GM13977 (cell line): ENCODE measurements at regions not wholly inside any gene's neighbourhood (a gene's known extent, or its start where the extent isn't known, plus 50 kb on each side); places are given as distances from the start of the nearest gene placed in this dataset.

ENCODE experiments used
- DNase-seq: peaks from one replicate; pipeline ENCODE4 v3.0.0; 2012; ENCODE audit warnings: low spot score
- in situ Hi-C: fragments of 300-500 bp; cut with MboI; formaldehyde crosslinking; loops from one replicate; pipeline ENCODE4 v1.12.0; 2022; ENCODE audit warnings: low sequenced_read_pairs, low pct_unique_long_range_greater_than_20kb, mixed read lengths, inconsistent platforms; ENCODE audit not compliant: unreplicated experiment
- TF ChIP-seq, protein P1 (sequence below): IDR thresholded peaks from 2 replicates; pipeline ENCODE4 v1.5.1; 2012; ENCODE audit warnings: mild to moderate bottlenecking, control low read depth; ENCODE audit not compliant: insufficient read depth; ENCODE audit errors: extremely low read depth, missing control alignments

DNA sequence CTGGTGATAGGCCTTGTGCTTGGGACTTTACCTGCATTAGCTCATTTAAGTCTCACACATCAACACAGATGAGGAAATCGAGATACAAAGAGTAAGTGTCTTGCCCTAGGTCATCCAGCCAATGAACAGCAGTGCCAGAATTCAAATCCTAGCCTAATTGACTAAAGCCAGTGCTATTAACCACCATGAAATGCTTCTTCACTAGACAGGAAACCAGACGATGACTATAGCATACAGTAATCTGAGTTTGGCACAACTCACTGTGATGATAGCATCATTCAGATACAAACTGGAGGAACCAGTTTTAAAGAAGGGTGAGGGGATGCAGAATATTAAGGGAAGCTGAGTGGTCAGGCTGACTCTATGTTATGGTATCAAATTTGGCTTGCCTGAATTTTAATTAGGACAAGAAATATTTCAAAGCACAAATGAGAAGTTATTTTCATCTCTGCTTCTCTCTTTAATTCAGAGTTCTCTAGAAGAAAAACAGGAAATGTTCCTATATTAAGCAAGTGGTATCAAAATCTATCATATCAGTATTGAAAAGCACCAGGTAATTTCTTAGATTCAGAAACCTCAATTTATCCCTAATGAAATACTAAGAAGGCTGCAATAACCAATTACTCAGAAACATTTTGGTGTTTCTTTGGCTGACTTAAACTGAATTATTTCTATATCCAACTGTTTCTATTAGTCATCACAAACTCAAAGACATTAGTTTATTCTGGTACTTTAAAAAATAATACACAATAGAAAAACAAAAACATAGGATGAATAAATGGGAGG, 147.0 kb upstream of the RASA1 start:
- in situ Hi-C loops: no loop called here
- peak; percentile 29 for DNase-seq
- TF ChIP-seq, protein P1, sequence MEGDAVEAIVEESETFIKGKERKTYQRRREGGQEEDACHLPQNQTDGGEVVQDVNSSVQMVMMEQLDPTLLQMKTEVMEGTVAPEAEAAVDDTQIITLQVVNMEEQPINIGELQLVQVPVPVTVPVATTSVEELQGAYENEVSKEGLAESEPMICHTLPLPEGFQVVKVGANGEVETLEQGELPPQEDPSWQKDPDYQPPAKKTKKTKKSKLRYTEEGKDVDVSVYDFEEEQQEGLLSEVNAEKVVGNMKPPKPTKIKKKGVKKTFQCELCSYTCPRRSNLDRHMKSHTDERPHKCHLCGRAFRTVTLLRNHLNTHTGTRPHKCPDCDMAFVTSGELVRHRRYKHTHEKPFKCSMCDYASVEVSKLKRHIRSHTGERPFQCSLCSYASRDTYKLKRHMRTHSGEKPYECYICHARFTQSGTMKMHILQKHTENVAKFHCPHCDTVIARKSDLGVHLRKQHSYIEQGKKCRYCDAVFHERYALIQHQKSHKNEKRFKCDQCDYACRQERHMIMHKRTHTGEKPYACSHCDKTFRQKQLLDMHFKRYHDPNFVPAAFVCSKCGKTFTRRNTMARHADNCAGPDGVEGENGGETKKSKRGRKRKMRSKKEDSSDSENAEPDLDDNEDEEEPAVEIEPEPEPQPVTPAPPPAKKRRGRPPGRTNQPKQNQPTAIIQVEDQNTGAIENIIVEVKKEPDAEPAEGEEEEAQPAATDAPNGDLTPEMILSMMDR: no peak

DNA sequence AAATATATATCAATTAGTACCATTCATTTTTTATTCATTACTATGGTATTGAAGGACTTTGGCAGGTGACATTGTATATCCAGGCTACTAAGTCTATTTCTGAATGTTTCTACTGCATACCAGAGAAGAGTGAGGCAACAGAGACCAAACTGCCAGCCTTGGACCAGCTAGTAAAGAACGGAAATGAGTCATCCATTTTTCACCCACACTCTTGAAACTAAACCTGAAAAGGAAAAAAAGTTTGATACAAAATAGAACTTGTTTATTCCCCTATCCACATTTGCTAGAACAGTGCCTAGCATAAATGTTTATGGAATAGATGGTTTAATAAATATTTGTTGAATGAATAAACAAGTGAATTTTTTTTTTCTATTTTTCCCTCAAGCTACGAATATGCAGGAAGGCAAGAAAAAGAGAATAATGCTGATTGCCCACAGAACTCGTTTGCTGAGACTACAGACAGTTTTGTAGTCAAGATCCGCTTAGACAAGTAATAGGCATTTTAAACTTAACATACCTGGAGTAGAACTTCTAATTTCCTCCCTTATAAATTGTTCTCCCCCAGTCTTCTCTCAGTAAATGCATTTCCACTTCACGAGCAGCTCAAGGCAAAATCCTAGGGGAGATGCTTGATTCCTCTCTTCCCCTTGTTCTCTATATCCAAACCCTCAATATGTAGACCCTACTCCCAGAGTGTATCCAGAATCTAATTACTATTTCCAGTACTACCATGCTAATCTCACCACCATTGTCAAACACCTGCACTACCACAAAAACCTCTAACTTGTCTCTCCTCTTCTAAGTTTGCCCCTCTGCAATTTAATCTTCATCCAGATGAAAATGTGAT, 146.2 kb upstream of the RASA1 start:
- in situ Hi-C loops: no loop called here
- peak; percentile 31 for DNase-seq
- TF ChIP-seq, protein P1: no peak

DNA sequence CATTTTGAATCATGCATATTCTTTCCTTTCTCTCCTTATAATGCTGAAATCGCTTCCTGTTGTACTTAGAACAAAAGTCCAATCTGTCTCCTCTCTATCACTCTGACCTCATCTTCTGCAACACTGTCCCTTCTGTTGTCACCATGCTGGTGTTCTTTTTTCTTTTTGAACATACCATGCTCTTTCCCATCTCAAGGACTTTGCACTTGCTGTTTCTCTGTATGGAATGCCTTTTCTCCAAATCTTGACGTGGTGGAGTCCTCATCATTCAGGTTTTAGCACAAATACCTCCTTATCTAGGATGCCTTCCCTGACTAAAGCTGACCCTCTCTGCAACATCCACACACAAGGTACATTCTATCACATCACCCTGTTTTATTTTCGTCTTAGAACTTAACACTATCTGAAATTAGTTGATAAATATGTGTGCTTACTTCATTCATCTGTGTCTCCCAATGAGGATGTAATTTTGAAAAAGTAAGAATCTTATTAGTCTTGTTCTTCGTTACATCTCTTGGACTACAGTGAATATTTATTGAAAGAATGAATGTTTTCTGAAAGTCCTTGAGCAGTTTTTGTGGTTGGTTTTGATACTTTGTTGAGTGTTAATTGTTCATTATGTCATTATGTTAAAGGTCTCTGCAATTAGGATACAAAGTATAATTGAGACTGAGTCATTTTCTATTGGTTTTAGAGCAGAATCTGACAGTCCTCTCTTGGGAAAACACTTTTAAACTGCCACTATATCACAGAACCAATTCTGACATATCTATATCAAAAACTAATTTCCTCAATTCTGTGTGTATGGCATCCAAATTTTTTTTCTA, 145.3 kb upstream of the RASA1 start:
- in situ Hi-C loops: no loop called here
- DNase-seq: no peak
- TF ChIP-seq, protein P1: no peak

DNA sequence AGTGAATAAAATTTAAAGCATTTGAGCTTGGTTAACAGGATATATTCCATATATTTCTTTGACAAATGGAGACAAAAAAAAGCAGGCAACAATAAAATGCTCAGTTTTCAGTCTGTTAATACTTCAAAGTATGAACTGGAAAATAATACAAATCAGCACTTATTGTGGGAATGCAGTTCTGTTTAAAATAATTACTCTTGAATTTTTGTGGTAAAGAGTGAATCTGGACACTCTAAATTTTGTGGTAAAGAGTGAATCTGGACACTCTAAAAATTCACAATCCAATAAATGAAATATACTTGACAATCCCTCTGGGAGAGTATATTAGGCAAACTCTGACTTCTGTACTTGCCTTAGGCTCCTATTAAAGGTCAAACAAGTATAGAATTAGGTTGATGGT, 141.9 kb upstream of the RASA1 start:
- TF ChIP-seq, protein P1: no peak
- in situ Hi-C loops: no loop called here
- DNase-seq: no peak

DNA sequence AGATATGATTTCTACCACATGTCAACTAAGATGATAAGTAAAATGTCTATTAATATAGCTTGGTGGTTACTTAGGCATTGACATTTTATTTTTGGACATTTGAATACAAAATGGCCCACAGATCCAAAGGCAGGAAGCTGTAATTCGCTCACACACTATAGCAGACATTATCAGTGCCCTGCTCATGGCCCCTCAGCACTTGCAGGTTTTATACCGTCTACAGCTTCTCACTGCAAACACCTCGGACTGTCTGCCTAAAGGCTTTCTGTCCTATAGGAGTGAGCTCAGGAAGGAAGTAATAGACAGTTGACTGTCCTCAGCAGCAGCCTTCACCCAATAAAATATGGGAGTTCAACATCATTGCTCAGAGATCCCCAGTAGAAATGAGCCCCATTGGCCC, 140.8 kb upstream of the RASA1 start:
- DNase-seq: no peak
- in situ Hi-C loops: no loop called here
- TF ChIP-seq, protein P1: no peak

DNA sequence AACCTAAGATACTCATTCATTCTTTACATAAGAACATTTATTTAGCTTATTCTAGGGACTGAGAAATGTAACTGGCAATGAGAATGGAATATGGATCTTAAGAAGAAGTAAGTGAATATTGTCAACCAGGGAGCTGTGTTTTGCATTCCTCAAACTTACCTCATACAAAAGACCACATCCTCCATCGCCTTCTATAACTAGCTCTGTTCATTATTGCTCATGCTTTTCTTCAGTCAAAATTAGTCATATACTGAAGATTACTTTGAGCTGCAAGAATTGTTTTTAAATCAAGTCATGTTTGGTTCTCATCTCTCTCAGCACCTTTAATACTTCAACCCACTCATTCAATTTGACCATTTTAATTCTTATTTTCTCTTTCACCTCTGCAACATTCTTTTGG, 140.3 kb upstream of the RASA1 start:
- in situ Hi-C loops: no loop called here
- TF ChIP-seq, protein P1: no peak
- no peak for DNase-seq
